HepG2 (cell line): ENCODE measurements at regions not wholly inside any gene's neighbourhood (a gene's known extent, or its start where the extent isn't known, plus 50 kb on each side); places are given as distances from the start of the nearest gene placed in this dataset.

Source experiments
- ADNP ChIP-seq: sonication (generic); formaldehyde crosslinking; IDR thresholded peaks from 2 replicates; pipeline ENCODE4 v1.4.0; 2020; ENCODE audit warnings: missing genetic modification reagents
- ASH2L ChIP-seq: fragments of 300-600, 200-600 bp; sonication (generic); IDR thresholded peaks from 2 replicates; pipeline ENCODE4 v1.7.0; 2017; ENCODE audit warnings: low read depth, mild to moderate bottlenecking, moderate library complexity, mixed read lengths, low read length; ENCODE audit not compliant: insufficient read length
- KLF13 ChIP-seq: sonication (generic); formaldehyde crosslinking; IDR thresholded peaks from 2 replicates; pipeline ENCODE4 v1.4.0; 2020; ENCODE audit warnings: mild to moderate bottlenecking, missing genetic modification reagents
- KMT2A ChIP-seq: sonication (generic); formaldehyde crosslinking; IDR thresholded peaks from 2 replicates; pipeline ENCODE4 v1.4.0; 2020; ENCODE audit warnings: missing genetic modification reagents
- NR2F1 ChIP-seq, 2 experiments: fragments of 450-650 bp in 1 of 2; formaldehyde crosslinking in 1 of 2; IDR thresholded peaks; 2 replicates each; pipeline versions ENCODE4 v1.5.0 to v1.6.1; 2016 to 2020; ENCODE audit warnings: mild to moderate bottlenecking in 1 of 2, missing compliant biosample characterization in 1 of 2, missing genetic modification reagents in 1 of 2, moderate library complexity in 1 of 2
- THAP9 ChIP-seq: sonication (generic); formaldehyde crosslinking; IDR thresholded peaks from 2 replicates; pipeline ENCODE4; 2020; ENCODE audit warnings: missing genetic modification reagents, mild to moderate bottlenecking, borderline replicate concordance
- ZFP82 ChIP-seq: sonication (generic); formaldehyde crosslinking; IDR thresholded peaks from 2 replicates; pipeline ENCODE4 v1.5.1; 2020; ENCODE audit warnings: mild to moderate bottlenecking, missing genetic modification reagents, borderline replicate concordance
- ZNF556 ChIP-seq: sonication (generic); formaldehyde crosslinking; IDR thresholded peaks from 2 replicates; pipeline ENCODE4 v1.4.0; 2020; ENCODE audit warnings: mild to moderate bottlenecking, missing genetic modification reagents, borderline replicate concordance
- ZNF580 ChIP-seq: IDR thresholded peaks from 2 replicates; pipeline ENCODE4 v1.6.1; 2016; ENCODE audit warnings: low read depth, borderline replicate concordance
- ZNF883 ChIP-seq: sonication (generic); formaldehyde crosslinking; IDR thresholded peaks from 2 replicates; pipeline ENCODE4 v1.5.1; 2020; ENCODE audit warnings: mild to moderate bottlenecking, missing genetic modification reagents; ENCODE audit errors: not compliant biosample characterization
- TF ChIP-seq, protein P1 (sequence below): sonication (generic); formaldehyde crosslinking; IDR thresholded peaks from 2 replicates; pipeline ENCODE4 v1.4.0; 2020; ENCODE audit warnings: mild to moderate bottlenecking, missing genetic modification reagents

- no peak for TF ChIP-seq KLF13 (CRISPR knock-in tag)
- no peak for TF ChIP-seq ZNF556 (CRISPR knock-in tag)
- TF ChIP-seq KMT2A (CRISPR knock-in tag): no peak
- TF ChIP-seq, protein P1, sequence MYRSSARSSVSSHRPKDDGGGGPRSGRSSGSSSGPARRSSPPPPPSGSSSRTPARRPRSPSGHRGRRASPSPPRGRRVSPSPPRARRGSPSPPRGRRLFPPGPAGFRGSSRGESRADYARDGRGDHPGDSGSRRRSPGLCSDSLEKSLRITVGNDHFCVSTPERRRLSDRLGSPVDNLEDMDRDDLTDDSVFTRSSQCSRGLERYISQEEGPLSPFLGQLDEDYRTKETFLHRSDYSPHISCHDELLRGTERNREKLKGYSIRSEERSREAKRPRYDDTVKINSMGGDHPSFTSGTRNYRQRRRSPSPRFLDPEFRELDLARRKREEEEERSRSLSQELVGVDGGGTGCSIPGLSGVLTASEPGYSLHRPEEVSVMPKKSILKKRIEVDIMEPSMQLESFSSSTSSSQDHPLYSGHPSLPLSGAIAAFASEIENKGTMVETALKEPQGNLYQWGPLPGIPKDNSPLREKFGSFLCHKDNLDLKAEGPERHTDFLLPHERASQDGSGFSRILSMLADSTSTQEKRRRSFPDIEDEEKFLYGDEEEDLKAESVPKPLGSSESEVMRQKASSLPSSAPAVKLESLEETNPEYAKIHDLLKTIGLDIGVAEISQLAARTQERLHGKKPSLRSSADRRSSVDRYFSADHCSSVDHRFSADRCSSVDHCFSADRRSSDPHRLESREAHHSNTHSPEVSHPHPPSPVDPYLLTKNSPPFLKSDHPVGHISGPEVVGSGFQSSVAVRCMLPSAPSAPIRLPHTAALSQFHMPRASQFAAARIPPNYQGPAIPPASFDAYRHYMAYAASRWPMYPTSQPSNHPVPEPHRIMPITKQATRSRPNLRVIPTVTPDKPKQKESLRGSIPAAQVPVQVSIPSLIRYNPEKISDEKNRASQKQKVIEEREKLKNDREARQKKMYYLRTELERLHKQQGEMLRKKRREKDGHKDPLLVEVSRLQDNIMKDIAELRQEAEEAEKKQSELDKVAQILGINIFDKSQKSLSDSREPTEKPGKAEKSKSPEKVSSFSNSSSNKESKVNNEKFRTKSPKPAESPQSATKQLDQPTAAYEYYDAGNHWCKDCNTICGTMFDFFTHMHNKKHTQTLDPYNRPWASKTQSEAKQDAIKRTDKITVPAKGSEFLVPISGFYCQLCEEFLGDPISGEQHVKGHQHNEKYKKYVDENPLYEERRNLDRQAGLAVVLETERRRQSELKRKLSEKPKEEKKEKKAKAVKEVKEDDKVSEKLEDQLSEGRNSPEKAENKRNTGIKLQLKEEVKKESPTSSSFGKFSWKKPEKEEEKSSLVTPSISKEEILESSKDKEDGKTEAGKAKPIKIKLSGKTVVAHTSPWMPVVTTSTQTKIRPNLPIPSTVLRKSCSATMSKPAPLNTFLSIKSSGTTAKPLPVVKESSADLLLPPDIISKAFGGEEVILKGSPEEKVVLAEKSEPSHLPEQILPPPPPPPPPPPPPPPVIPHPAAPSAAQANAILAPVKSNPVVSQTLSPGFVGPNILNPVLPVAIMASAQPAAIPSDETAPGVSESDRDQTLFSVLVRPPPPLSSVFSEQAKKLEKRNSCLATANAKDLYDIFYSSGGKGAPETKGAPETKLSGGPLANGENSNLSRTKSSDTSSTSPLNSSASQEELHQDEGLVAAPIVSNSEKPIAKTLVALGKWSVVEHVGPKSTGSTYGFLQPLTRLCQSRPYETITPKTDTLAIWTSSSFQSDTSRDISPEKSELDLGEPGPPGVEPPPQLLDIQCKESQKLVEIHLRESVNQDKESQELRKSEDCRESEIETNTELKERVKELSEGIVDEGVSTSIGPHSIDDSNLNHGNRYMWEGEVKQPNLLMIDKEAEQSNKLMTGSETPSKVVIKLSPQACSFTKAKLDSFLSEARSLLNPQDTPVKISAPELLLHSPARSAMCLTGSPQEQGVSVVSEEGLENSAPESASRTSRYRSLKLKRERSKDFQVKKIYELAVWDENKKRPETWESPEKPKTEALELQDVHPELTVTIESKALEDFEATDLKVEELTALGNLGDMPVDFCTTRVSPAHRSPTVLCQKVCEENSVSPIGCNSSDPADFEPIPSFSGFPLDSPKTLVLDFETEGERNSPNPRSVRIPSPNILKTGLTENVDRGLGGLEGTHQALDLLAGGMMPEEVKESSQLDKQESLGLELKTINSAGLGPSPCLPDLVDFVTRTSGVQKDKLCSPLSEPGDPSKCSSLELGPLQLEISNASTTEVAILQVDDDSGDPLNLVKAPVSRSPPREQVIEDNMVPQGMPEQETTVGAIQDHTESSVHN (CRISPR knock-in tag): no peak
- no peak for TF ChIP-seq ASH2L
- no peak for TF ChIP-seq ZNF883 (CRISPR knock-in tag)
- no peak for TF ChIP-seq NR2F1 (CRISPR knock-in tag; IDR thresholded peaks at IDR 0.05)
- TF ChIP-seq ZFP82 (CRISPR knock-in tag): no peak
- no peak for TF ChIP-seq THAP9 (CRISPR knock-in tag)
- TF ChIP-seq ADNP (CRISPR knock-in tag): no peak
- TF ChIP-seq ZNF580 (CRISPR knock-in tag): no peak
Measured at GRCh38 chr16:49089039-49089438, 192.6 kb downstream of the CBLN1 start (continued).
